MM.1S (cell line): ENCODE measurements at regions not wholly inside any gene's neighbourhood (a gene's known extent, or its start where the extent isn't known, plus 50 kb on each side); places are given as distances from the start of the nearest gene placed in this dataset.

Experiments used
- EZH2 ChIP-seq: fragments of 300-600 bp; sonication (generic); optimal IDR thresholded peaks from 2 replicates; pipeline ENCODE3; 2017; ENCODE audit warnings: low read depth, mild to moderate bottlenecking, antibody characterized with exemption, low read length, mixed read lengths
- TF ChIP-seq, protein P1 (sequence below): fragments of 300-600 bp; sonication (generic); IDR thresholded peaks from 2 replicates; pipeline ENCODE4 v1.5.1; 2016; ENCODE audit warnings: antibody characterized with exemption, low read length, mixed read lengths

- TF ChIP-seq, protein P1, sequence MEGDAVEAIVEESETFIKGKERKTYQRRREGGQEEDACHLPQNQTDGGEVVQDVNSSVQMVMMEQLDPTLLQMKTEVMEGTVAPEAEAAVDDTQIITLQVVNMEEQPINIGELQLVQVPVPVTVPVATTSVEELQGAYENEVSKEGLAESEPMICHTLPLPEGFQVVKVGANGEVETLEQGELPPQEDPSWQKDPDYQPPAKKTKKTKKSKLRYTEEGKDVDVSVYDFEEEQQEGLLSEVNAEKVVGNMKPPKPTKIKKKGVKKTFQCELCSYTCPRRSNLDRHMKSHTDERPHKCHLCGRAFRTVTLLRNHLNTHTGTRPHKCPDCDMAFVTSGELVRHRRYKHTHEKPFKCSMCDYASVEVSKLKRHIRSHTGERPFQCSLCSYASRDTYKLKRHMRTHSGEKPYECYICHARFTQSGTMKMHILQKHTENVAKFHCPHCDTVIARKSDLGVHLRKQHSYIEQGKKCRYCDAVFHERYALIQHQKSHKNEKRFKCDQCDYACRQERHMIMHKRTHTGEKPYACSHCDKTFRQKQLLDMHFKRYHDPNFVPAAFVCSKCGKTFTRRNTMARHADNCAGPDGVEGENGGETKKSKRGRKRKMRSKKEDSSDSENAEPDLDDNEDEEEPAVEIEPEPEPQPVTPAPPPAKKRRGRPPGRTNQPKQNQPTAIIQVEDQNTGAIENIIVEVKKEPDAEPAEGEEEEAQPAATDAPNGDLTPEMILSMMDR, result no peak
- TF ChIP-seq EZH2, result no peak
Observed at GRCh38 chr4:19314116-19314515, 937.6 kb upstream of the SLIT2 start.
